ENCODE measurements at regions not wholly inside any gene's neighbourhood (a gene's known extent, or its start where the extent isn't known, plus 50 kb on each side); places are given as distances from the start of the nearest gene placed in this dataset.

- H3K36me3 ChIP-seq (ENCODE audit: low read depth) = no peaks in the 10 kb centered on the region
- no peaks in the 10 kb centered on the region for H3K4me1 ChIP-seq (ENCODE audit: low read depth)
- H3K4me3 ChIP-seq = no peak overlapping the region
- ATAC-seq = no peak
- H3K9me3 ChIP-seq = no peaks in the 10 kb centered on the region
- no peak for DNase-seq
- intact Hi-C loops (cut with DNase I, micrococcal nuclease) = no loop called here
- no peak for TF ChIP-seq CTCF (IDR thresholded peaks at IDR 0.05)
Measured at GRCh38 chr18:69267895-69268294, 132.8 kb upstream of the DOK6 start.

DNA sequence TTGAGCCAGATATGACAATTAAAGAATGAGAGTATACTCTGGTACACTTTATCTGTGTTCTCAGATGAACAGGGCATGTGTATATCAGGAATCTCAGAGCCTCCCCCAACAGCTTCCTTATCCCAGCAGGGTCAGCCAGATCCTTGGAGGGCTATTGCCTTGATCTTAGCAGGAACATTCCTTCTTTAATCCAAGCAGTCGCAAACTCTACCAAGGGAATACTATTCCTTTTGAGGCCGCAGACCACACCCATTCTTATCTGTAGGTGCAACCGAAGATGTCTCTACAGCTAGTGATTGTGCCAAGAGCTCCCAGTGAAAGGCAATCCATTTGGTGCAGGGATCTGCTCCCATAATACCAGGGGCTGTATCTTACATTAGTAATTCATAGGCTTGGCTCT, 118.3 kb upstream of the DOK6 start:
- Histone ChIP-seq H3K9me3 (no peaks in the 10 kb centered on the region), H3K4me1 (ENCODE audit: low read depth) (no peaks in the 10 kb centered on the region), H3K36me3 (ENCODE audit: low read depth) (no peaks in the 10 kb centered on the region), H3K4me3 (no peak overlapping the region)
- DNase-seq (no peak), ATAC-seq (no peak)
- no peak for TF ChIP-seq CTCF (IDR thresholded peaks at IDR 0.05)
- intact Hi-C loops (cut with DNase I, micrococcal nuclease) = no loop called here

- no peak for DNase-seq
- no peaks in the 10 kb centered on the region for H3K4me1 ChIP-seq (ENCODE audit: low read depth)
- H3K36me3 ChIP-seq (ENCODE audit: low read depth) = no peaks in the 10 kb centered on the region
- TF ChIP-seq CTCF (IDR thresholded peaks at IDR 0.05) = no peak
- H3K9me3 ChIP-seq = no peaks in the 10 kb centered on the region
- intact Hi-C loops (cut with DNase I, micrococcal nuclease) = no loop called here
- no peak for ATAC-seq
- H3K4me3 ChIP-seq = no peak overlapping the region
Measured at GRCh38 chr18:69291044-69291443, 109.6 kb upstream of the DOK6 start.

DNA sequence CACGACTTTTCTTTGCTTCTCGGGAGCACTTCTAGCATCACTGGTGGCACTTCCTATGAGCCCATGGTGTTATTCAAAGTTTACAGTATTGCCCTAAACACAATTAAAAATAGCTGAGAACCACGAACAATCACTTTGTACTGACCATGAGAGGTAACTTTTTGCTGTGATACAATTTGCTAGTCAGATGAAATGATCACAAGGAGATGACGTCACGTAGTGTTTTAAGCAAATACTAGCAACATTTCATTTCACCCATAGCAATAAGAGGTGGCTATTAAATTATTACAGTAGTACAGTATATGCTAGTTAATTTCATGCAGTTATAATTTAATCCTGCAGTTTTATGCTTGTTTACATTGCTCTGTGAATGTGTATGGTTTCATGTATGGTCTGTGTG, 108.9 kb upstream of the DOK6 start:
- no peak overlapping the region for H3K4me3 ChIP-seq
- intact Hi-C loops (cut with DNase I, micrococcal nuclease) = no loop called here
- no peak for TF ChIP-seq CTCF (IDR thresholded peaks at IDR 0.05)
- no peaks in the 10 kb centered on the region for H3K9me3 ChIP-seq
- DNase-seq (no peak), ATAC-seq (no peak)
- no peaks in the 10 kb centered on the region for H3K4me1 ChIP-seq (ENCODE audit: low read depth)
- no peaks in the 10 kb centered on the region for H3K36me3 ChIP-seq (ENCODE audit: low read depth)

DNA sequence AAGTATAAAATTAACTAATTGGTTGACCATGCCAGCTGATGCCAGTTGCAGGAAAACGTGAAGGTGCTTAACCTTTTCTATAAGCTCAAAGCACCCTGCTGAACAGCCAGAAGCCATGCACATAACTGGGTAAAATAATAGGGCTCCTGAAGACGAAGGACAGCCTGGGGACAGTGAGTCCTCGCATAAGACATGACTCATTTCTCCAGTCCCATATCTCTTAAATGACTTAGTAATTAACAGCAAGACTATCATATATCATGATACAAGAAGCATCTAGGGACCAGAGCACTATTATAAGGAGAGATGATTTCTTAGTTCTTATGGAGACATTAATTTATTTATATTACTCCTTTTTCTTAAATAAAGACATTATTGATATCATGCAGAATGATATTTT, 100.5 kb upstream of the DOK6 start:
- intact Hi-C loops (cut with DNase I, micrococcal nuclease) = no loop called here
- TF ChIP-seq CTCF (IDR thresholded peaks at IDR 0.05) = no peak

GRCh38 chr18:69308619-69309018, 92.1 kb upstream of the DOK6 start:
- no peak overlapping the region for H3K4me3 ChIP-seq
- no peaks in the 10 kb centered on the region for H3K36me3 ChIP-seq (ENCODE audit: low read depth)
- TF ChIP-seq CTCF (IDR thresholded peaks at IDR 0.05) = no peak
- ATAC-seq (no peak), DNase-seq (no peak)
- no peaks in the 10 kb centered on the region for H3K4me1 ChIP-seq (ENCODE audit: low read depth)
- no peaks in the 10 kb centered on the region for H3K9me3 ChIP-seq
- intact Hi-C loops (cut with DNase I, micrococcal nuclease) = no loop called here

More for the DNA sequence above, 100.5 kb upstream of the DOK6 start:
- Histone ChIP-seq H3K36me3 (ENCODE audit: low read depth) (no peaks in the 10 kb centered on the region), H3K4me1 (ENCODE audit: low read depth) (no peaks in the 10 kb centered on the region), H3K9me3 (no peaks in the 10 kb centered on the region), H3K4me3 (no peak overlapping the region)
- ATAC-seq (no peak), DNase-seq (no peak)
